GM03348 (cell line): ENCODE measurements at regions not wholly inside any gene's neighbourhood (a gene's known extent, or its start where the extent isn't known, plus 50 kb on each side); places are given as distances from the start of the nearest gene placed in this dataset.
"Not testable (repeated sequence)": the region's sequence is repeated elsewhere in the genome, so short reads cannot be mapped to it uniquely, and the experiment has no call there.

ENCODE experiments used
- DNase-seq: peaks from one replicate; pipeline ENCODE4 v3.0.0; 2012; ENCODE audit warnings: low spot score

- no peak for DNase-seq
These were observed 139.6 kb downstream of the MYLK4 start for GRCh38 chr6:2611092-2611491.

GRCh38 chr6:2608503-2608902 lies 142.2 kb downstream of the MYLK4 start:
- no peak for DNase-seq

GRCh38 chr6:2600363-2600762 lies 150.4 kb downstream of the MYLK4 start:
- no peak for DNase-seq

GRCh38 chr6:2599817-2600216 lies 150.9 kb downstream of the MYLK4 start:
- DNase-seq, result no peak

GRCh38 chr6:2598867-2599266 lies 151.9 kb downstream of the MYLK4 start:
- no peak for DNase-seq

GRCh38 chr6:2597991-2598390 lies 152.7 kb downstream of the MYLK4 start:
- DNase-seq, result no peak

GRCh38 chr6:2597457-2597856 lies 153.3 kb downstream of the MYLK4 start:
- DNase-seq, result not testable (repeated sequence)

GRCh38 chr6:2596222-2596621 lies 154.5 kb downstream of the MYLK4 start:
- DNase-seq, result no peak

- DNase-seq, result no peak
These were observed 155.9 kb downstream of the MYLK4 start for GRCh38 chr6:2594868-2595267.

GRCh38 chr6:2593167-2593566 lies 157.6 kb downstream of the MYLK4 start:
- DNase-seq, result no peak

GRCh38 chr6:2589171-2589661 lies 161.5 kb downstream of the MYLK4 start:
- no peak for DNase-seq

GRCh38 chr6:2583459-2583858 lies 167.3 kb downstream of the MYLK4 start:
- no peak for DNase-seq

GRCh38 chr6:2582268-2582667 lies 168.5 kb downstream of the MYLK4 start:
- no peak for DNase-seq

- no peak for DNase-seq
These were observed 169.1 kb downstream of the MYLK4 start for GRCh38 chr6:2581611-2582010.

- DNase-seq, result no peak
These were observed 169.7 kb downstream of the MYLK4 start for GRCh38 chr6:2581011-2581410.

- DNase-seq, result no peak
These were observed 170.7 kb downstream of the MYLK4 start for GRCh38 chr6:2579804-2580570.

GRCh38 chr6:2579241-2579761 lies 171.4 kb downstream of the MYLK4 start:
- DNase-seq, result no peak

GRCh38 chr6:2578767-2579166 lies 172.0 kb downstream of the MYLK4 start:
- no peak for DNase-seq

GRCh38 chr6:2576499-2576898 lies 174.2 kb downstream of the MYLK4 start:
- DNase-seq, result no peak

GRCh38 chr6:2575236-2575635 lies 175.5 kb downstream of the MYLK4 start:
- DNase-seq, result no peak

- not testable (repeated sequence) for DNase-seq
These were observed 181.3 kb downstream of the MYLK4 start for GRCh38 chr6:2569420-2569819.

- DNase-seq, result no peak
These were observed 184.7 kb downstream of the MYLK4 start for GRCh38 chr6:2566048-2566447.

GRCh38 chr6:2565499-2565898 lies 185.2 kb downstream of the MYLK4 start:
- DNase-seq, result no peak

- no peak for DNase-seq
These were observed 187.1 kb downstream of the MYLK4 start for GRCh38 chr6:2563635-2564034.
